HG03571 (cell line): ENCODE measurements at regions not wholly inside any gene's neighbourhood (a gene's known extent, or its start where the extent isn't known, plus 50 kb on each side); places are given as distances from the start of the nearest gene placed in this dataset.
"Not testable (repeated sequence)": the region's sequence is repeated elsewhere in the genome, so short reads cannot be mapped to it uniquely, and the experiment has no call there.

Source experiments
- ATAC-seq: cut with Tn5 transposase; IDR thresholded peaks from one replicate; pipeline ENCODE4 v1.9.1; 2021; ENCODE audit not compliant: unreplicated experiment

GRCh38 chr6:56839533-56840183 is 115.2 kb upstream of the BEND6 start:
- ATAC-seq: no peak

GRCh38 chr6:56838965-56839364 is 115.9 kb upstream of the BEND6 start:
- ATAC-seq: no peak

GRCh38 chr6:56838016-56838555 is 116.8 kb upstream of the BEND6 start:
- ATAC-seq: no peak

- no peak for ATAC-seq
Measured at GRCh38 chr6:56837322-56837894, 117.5 kb upstream of the BEND6 start.

- ATAC-seq: no peak
Measured at GRCh38 chr6:56835612-56836011, 119.3 kb upstream of the BEND6 start.

- no peak for ATAC-seq
Measured at GRCh38 chr6:56833873-56834272, 121.0 kb upstream of the BEND6 start.

- ATAC-seq: no peak
Measured at GRCh38 chr6:56833127-56833791, 121.6 kb upstream of the BEND6 start.

- no peak for ATAC-seq
Measured at GRCh38 chr6:56832225-56832624, 122.7 kb upstream of the BEND6 start.

GRCh38 chr6:56831334-56831733 is 123.6 kb upstream of the BEND6 start:
- ATAC-seq: no peak

GRCh38 chr6:56827908-56828649 is 126.8 kb upstream of the BEND6 start:
- ATAC-seq: no peak

- not testable (repeated sequence) for ATAC-seq
Measured at GRCh38 chr6:56824431-56824830, 130.5 kb upstream of the BEND6 start.

GRCh38 chr6:56821005-56821432 is 133.9 kb upstream of the BEND6 start:
- ATAC-seq: no peak

- no peak for ATAC-seq
Measured at GRCh38 chr6:56820060-56820459, 134.8 kb upstream of the BEND6 start.

GRCh38 chr6:56819604-56820003 is 135.3 kb upstream of the BEND6 start:
- no peak for ATAC-seq

GRCh38 chr6:56816370-56816769 is 138.5 kb upstream of the BEND6 start:
- ATAC-seq: no peak

GRCh38 chr6:56815436-56815835 is 139.5 kb upstream of the BEND6 start:
- no peak for ATAC-seq

- no peak for ATAC-seq
Measured at GRCh38 chr6:56814802-56815201, 140.1 kb upstream of the BEND6 start.

GRCh38 chr6:56814308-56814707 is 140.6 kb upstream of the BEND6 start:
- ATAC-seq: no peak

GRCh38 chr6:56812851-56813250 is 142.1 kb upstream of the BEND6 start:
- ATAC-seq: not testable (repeated sequence)

- ATAC-seq: no peak
Measured at GRCh38 chr6:56808871-56809359, 146.0 kb upstream of the BEND6 start.

GRCh38 chr6:56807989-56808337 is 146.9 kb upstream of the BEND6 start:
- no peak for ATAC-seq
